DMS53 treated with DMSO at 0.1 percent for 48 hours (cell line): ENCODE measurements at regions not wholly inside any gene's neighbourhood (a gene's known extent, or its start where the extent isn't known, plus 50 kb on each side); places are given as distances from the start of the nearest gene placed in this dataset.

ENCODE experiments used
- DNase-seq: peaks from one replicate; lab custom pipeline; 2025; ENCODE audit not compliant: unreplicated experiment; lab: John Stamatoyannopoulos, UW

DNA sequence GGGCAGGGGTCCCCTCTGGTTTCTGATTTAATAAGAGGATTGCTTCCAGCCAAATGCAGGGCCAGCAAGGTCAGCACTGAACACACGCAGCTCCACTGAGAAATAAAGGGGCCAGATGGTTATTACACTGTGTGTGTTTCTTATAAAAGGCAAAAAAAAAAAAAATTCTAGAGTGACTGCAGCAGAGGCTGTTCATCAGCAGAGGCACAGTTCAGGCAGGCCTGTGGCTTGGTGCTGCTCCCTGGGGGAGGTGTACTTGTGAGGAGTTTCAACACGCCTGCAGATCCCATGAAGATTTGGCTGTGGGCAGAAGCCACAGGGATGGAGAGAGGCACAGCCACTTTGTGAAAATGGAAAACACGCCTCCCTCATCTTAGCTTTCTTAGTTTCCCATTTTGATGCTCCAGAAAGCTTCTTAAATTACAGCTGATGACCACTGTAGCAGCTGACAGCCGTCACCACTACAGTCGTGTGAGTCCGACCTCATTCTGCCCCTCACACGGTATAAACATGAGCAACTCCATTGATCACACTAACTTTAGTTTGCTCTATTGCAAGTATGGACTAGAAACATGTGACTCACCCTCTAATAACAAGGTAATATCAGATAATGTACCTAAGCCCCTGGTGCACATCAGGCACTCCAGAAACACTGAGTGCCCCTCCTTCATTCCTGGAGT lies 726.5 kb upstream of the RAB6C start:
- DNase-seq = no peak

DNA sequence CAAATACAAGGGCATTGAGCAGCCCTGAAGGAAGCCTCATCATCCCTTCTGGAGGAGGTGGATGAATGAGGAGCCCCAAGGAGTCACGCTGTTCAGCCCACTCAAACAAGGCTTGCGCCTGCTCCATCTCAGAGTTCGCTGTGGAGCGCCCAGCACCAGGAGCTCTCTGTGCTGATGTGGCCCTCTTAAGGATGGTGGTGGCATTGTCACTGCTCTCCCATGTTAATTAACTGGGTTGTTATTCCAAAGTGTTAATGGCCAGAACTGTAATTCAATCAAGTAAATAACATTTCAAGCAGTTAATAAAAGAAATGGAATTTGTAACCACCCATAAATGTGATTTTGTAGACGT lies 726.0 kb upstream of the RAB6C start:
- no peak for DNase-seq

DNA sequence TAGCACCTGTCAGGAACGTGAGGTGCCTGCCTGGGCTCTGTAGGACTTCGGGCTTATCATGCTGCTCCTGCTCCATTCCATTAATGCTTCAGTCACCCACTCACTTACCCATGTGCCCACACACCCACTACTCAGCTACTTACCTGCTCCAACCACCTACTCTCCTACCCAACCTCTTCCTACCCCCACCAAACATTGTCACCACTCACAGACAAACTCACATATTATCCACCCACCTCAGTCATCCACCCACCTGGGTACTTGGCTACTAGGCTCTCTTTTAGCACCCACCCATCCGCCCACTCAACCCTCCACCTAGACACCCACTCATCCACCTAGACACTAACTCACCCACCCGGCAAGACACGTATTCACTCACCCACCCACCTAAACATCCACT lies 724.7 kb upstream of the RAB6C start:
- DNase-seq = no peak

DNA sequence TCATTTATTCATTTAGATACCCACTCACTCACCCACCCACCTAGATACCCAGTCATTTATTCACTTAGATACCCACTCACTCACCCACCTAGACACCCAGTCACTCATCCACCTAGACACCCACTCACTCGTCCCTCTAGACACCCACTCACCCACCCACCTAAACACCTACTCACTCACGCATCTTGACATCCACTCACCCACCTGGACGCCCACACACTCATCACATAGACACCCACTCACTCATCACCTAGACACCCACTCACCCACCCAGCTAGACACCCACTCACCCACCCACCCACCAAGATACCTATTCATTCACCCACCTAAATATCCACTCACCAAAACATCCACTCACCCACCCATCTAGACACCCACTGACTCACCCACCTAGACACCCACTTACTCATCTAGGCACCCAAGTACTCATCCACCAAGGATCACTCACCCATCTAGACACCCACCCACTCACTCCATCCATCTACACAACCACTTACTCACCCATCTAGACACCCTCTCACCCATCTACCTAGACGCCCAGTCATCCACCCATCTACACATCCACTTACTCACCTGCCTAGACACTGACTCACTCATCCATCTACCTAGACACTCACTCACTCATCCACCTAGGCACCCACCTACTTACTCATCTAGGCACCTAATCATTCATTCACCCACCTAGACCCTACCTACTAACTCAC lies 723.7 kb upstream of the RAB6C start:
- no peak for DNase-seq

DNA sequence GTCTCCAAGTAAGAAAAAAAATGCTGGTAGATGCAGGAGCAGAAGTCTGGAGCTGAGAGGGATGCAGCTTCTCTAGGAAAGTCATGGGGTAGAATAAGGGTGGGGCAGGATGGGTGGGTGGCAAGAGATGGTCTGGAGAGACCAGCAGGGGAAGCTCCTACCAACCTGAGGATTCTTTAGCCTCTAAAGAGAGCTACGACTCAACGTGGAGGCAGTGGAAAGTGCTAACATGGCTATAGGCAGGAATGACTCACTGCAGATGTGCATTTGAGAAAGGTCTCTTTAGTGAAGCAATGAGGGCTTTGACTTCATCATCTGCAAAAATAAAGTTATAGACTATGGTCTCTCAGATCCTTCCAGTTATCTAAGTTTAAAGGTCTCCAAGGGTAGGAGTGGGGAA lies 722.8 kb upstream of the RAB6C start:
- no peak for DNase-seq

DNA sequence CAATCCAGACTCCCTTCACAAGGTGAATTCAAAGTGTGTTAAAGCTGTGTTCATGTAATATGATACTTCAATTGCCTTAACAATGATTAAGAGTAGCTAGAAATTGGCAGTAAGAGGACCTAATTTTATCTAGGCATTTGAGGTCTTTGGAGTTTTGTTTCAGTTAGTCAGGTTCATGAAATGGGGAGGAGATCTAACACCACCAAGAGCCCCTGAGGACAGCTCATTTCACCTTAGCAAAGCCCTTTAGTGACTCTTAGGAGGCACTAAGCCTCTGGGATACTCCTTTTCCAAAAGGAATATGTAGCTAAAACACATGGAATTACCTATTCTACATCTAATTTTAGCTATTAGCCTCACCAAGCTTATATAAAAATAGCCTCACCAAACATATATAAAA lies 716.5 kb upstream of the RAB6C start:
- DNase-seq = no peak

DNA sequence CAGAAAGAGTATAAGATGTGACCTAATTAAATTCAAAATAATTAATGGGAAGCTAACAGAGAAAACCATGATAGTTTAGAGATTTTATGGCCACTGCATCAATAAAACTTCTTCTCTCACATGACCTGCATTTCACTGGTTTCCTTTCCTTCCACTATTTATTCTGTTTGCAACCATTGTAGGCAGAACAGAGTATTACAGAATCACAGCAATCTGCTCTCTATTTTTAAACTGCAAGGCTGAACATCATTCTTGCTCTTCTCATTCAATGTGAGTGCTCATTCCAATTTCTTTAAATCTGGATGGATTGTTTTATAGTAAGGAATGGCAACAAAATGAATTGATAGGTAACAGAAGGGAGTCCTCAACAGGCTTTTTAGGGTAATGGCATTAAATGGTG lies 715.5 kb upstream of the RAB6C start:
- DNase-seq = no peak

DNA sequence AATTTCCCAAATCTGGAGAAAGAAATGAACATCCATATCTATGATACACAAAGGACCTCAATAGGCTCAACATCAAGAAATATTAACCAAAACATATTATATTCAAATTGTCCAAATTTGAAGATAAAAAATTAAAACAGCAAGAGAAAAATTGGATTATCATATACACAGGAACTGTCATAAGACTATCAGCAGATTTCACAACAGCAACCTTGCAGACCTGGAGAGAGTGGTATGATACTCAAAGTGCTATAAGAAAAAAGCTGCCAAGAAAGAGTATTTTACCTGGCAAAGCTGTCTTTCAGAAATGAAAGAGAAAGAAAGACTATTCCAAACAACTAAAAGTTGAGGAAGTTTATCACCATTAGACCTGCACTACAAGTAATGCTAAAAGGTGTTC lies 711.9 kb upstream of the RAB6C start:
- DNase-seq = no peak

DNA sequence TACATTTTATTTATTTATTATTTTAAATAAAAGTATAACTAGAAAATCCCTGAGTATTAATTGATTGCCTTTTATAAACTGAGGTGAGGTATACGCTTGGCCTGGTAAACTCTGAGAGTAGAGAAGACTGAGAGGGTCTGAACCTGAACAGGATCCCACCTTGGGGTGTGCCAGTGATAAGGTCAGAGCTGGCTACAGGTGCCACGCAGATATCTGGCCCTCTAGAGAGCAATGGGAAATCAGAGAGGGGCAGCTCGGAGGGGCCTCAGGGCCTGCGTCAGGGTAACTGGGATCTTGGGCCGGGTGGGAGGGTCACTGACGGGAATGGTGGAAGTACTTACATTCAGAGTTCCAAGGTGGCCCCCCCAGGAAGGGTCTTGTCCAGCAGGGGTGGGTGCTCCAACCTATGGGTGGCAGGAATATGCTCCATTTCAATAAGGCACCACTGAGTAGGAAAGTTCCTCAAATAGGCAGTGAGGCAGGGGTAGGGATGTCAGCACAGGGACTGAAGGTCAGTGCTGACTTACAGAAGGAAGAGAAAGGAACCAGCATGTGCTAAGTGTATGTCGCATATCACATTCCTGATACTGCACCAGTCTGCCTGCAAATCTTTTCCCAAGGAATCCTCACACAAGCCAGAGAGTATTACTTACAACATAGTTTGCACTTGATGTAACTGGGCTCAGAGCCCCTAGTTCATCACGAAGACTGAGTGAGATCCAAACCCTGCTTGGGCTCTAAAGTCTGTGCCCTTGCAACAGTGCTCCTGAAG lies 706.0 kb upstream of the RAB6C start:
- DNase-seq = no peak

DNA sequence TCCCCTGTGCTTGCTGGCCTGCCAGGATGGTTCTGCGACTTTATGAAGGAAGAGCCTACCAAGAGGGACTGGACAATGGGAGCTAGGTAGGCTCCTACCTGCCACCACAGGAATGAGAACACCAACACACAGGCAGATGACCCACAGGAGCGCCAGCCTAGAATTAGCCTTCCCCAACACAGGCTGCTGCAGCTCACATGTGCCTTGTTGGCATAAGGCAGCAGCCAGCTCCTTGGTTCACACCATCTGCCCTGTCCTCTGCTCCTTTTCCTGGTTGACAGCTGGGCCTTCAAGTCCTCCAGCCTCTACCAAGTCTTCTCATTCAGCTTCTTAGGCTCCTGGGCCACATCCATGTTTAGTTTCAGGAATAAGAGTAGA lies 705.4 kb upstream of the RAB6C start:
- no peak for DNase-seq

DNA sequence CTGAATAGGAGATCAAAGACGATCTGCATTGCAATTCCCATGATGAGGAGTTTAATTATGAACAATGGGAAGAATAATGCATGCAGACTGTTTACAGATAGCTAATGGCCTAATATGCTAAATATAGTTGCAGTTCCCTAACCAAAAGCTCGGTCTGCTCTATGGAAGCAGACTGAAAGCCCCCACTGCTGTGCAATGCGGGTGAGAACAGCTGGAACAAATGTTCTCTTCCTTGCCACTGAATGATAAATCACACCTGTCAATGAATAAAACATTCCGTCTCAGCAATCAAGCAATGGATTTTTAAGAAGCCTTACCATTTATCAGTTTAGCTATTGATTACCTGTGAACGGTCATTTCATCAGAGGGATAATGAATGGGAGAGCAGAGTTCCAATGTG lies 704.5 kb upstream of the RAB6C start:
- DNase-seq = no peak

DNA sequence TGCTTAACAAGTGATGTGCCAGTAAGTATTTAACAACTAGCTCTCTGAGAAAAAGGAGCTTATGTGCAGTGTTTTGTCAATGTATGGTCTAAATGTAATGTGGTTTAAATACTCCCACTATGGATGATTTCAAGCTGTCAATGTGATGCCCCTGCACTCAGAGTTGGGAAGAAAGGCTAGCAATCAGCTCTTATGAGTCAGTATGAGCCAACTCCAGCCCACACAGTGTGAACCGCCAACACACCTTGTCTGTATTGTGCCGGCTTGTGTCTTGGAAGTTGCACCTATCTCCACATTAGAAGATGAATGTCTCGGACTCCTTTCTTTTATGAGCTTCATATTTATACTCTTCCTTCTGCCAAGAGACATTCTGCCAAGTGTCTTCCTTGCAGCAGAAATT lies 703.8 kb upstream of the RAB6C start:
- DNase-seq = no peak

DNA sequence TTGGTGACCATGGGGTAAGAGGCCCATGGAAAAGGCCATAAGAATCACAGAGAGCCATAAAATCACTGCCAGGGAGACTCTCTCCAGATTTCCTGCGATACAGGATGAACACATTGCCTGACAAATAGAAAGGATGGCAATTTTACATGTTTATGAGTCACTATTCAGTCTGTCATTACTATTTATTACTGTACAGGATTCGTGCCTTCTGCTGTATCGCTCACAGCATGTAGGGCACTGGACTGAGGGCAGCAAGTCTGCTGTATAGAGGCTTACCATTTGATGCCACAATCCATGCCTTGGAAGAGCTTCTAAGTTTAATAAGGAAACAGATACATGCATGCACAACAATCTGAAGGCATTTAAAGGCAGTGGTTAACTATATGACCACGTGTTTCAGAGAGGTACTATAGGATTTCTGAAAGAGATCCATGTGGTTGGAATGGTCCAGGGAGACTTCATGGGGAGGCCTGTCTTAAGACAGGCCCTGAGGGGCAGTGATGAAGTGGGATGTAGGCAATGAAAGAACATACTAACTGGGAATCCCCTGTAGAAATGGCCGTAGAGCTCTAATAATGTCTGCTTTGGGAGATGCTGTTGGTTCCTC lies 702.4 kb upstream of the RAB6C start:
- no peak for DNase-seq

DNA sequence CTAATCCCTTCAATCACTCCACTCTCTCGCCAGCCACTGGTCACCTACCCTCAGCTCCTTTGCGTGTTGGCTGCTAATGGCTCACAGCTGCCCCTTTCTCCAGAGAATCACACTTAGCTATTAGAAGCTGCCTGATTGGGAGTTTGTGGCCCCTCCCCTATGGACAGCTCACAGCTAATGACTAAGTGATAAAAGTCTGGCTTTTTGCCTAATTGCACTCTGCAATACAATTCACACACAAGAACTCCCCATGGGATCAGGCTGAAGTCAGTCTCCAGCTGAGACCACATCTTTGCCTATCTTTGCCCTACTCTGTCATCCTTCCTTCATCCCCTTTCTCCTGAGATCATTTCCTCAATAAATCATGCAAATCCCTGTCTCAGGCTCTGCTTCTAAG lies 701.9 kb upstream of the RAB6C start:
- no peak for DNase-seq

DNA sequence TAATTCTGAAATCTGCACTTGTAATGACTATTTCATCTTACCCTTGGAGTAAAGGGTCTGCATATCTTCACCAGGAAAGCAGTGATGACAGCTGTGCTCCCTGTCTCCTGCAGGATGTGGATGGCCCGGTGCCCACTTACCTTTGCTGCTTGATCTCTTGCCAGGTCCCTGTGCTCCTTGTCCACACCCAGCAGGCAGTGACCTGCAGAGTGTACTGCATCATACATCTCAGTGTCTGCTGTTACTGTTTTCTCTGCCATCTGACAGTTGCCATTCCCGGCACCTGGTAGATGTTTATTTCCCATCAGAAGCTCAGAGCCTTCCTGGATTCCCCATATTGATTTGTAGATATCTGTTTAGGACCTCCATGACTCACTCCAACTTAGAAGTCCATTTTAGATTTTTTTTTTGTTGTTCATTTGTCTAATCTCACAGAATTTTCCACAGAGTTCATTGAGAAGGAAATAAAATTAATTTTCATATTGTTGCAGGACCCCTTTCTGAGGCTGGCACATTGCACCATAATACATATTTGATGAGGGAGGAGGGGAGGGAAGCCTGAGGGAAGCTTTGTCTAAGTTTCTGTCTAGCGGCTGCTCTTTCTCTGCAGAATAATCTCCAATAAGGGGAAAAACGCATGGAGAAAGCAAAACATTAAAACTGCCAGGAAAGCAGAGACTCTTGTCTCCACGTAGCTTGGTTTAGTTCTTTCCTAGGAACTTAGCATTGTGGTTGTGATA lies 697.5 kb upstream of the RAB6C start:
- no peak for DNase-seq

DNA sequence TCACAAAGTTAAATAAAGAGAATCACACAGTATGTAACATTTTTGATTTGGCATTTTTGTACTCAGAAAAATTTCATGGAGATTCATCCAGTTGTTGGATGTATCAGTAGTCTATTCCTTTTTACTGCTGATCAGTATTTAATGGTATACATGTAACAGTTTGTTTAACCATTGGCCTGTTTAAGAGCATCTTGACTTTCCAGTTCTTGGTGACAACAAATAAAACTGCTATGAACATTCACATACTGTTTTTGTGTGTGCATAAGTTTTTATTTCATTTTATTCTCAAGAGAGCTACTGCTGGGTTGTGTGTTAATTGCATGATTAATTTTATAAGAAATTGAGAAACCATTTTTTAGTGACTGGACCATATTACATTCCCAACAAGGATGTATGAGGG lies 694.5 kb upstream of the RAB6C start:
- DNase-seq = no peak

DNA sequence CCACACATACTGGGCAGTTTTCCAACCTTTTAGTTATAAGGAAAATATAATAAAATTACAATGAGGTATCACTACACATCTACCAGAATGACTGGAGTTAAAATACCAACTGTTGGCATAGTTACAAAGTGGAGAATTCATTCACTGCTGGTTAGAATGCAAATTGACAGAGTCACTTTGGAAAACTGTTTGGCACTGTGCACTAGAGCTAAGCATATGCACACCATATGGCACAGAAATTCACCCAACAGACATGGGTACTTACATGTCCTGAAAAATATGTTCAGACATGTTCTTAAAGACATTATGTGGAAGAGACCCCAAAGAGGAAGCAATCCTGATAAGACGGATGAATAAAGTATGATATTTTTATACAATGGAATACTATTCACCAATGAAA lies 686.1 kb upstream of the RAB6C start:
- DNase-seq = no peak

DNA sequence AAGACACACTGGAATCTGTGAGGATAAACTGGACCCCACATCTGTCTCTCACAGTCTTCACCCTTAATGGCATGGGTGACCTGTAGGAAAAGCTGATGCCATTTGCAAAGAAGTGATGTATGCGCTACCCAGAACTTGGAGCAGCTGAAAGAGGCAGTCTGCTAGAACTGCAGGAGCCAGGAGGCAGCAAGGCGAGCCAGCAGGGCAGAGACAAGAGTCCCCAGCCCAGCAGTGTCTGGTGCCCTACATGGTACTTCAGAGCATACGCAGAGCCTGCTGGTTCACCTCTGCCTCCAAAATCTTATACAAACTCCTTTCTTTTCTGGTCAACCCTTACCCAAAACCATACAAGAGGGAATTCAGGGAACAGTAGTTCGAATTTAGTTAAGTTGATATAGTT lies 683.1 kb upstream of the RAB6C start:
- no peak for DNase-seq

DNA sequence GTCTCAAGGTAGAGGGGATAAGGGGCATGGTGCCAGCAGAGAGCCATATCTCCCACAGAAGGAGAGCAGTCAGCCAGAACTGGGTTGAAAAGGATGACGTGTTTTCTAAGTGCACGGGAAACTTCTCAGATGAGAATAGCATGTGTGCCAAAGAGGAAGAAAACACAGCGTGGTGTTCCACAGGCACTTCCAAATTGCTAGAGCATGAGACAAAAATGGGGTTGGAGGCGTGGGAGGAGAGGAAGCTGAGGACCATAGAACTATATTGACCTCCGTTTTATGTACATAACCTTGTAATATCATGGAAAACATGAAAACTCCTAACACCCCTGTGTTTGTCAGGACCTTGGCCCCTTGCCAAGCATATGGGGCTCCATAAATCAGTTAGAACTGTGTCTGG lies 682.7 kb upstream of the RAB6C start:
- no peak for DNase-seq

DNA sequence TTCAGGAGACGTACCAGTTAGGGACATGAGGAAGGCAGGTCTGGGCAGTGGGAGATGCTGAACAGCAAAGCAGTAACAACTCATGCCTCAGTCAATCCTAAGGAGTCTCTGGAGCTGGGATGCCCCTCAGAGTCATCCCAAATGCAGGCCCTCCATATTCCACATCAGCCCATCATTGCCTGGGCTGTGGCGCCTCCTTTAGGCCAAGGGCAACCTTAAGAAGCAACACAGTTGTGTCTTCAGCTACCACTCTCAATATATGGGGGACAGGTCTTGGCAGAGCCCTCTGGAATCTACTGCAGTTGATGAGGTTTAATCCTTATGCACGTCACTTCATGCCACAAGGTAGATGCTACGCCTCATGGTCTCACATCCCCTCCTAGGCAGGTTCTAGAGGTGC lies 682.0 kb upstream of the RAB6C start:
- no peak for DNase-seq

DNA sequence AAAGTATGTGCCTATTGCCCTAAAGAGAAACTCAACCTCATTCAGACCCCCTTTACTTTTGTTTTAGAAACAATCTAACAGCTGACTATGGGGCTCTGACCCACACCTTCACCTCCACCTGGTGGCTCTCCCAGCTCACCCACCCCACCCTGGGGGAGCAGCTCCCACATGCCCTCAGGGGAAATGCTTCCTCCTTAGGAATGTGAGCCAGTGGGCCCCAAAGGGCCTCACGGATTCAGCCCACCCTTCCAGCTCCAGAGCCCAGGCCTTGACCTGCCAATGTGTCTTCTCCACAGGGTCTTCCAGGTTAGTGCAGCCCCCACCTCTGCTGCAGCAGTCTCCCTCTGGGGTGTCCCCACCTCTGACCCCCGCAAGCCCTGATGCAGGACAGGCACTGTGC lies 680.1 kb upstream of the RAB6C start:
- no peak for DNase-seq
